IMR-90 (cell line): ENCODE measurements at regions not wholly inside any gene's neighbourhood (a gene's known extent, or its start where the extent isn't known, plus 50 kb on each side); places are given as distances from the start of the nearest gene placed in this dataset.

ENCODE experiments used
- ATAC-seq: fragments of 200-7000 bp; cut with Tn5 transposase; 2 replicates; pipeline ENCODE4 v1.9.1; 2020; ENCODE audit warnings: low read depth, mild to moderate bottlenecking, moderate library complexity
- BruUV-seq: library from RNA; stranded (reverse); fragments of 400-500 nt; replicated peaks from 2 replicates; lab custom pipeline; 2021; lab: Mats Ljungman, UMichigan
- CTCF ChIA-PET: fragments of 300-600 bp; formaldehyde crosslinking; extraction: SDS; loops from one replicate; lab custom pipeline; 2021; ENCODE audit warnings: antibody characterized with exemption; lab: Yijun Ruan, JAX
- POLR2A ChIA-PET: fragments of 300-600 bp; sonication (Branson Sonifier 250); formaldehyde crosslinking; loops from one replicate; lab custom pipeline; 2022; ENCODE audit warnings: antibody characterized with exemption; ENCODE audit not compliant: unreplicated experiment; lab: Charles Lee
- DNase-seq: peaks from one replicate; pipeline ENCODE4 v3.0.0; 2013
- H2AFZ ChIP-seq: replicated peaks from 2 replicates; pipeline ENCODE3; 2013; ENCODE audit warnings: low read length, mild to moderate bottlenecking; ENCODE audit not compliant: poor library complexity
- H2AK5ac ChIP-seq: 2 replicates; pipeline ENCODE4 v1.6.1; 2013; ENCODE audit warnings: low read depth, low read length, inconsistent platforms
- H2AK9ac ChIP-seq: replicated peaks from 2 replicates; pipeline ENCODE3; 2013; ENCODE audit warnings: mild to moderate bottlenecking, low read depth, low read length, moderate library complexity; ENCODE audit not compliant: poor library complexity
- H2BK120ac ChIP-seq: 2 replicates; pipeline ENCODE4 v1.6.1; 2013; ENCODE audit warnings: low read depth, low read length, inconsistent platforms
- H2BK15ac ChIP-seq: 3 replicates; pipeline ENCODE4 v1.6.1; 2013; ENCODE audit warnings: low read depth, low read length, inconsistent platforms
- H2BK20ac ChIP-seq: 2 replicates; pipeline ENCODE4 v1.6.1; 2013; ENCODE audit warnings: low read depth, mild to moderate bottlenecking, inconsistent platforms, low read length, moderate library complexity
- H2BK5ac ChIP-seq: 2 replicates; pipeline ENCODE4 v1.6.1; 2013; ENCODE audit warnings: mild to moderate bottlenecking, low read depth, low read length, inconsistent platforms; ENCODE audit not compliant: poor library complexity, severe bottlenecking
- H3K14ac ChIP-seq: replicated peaks from 2 replicates; pipeline ENCODE4 v1.6.1; 2013; ENCODE audit warnings: low read depth, low read length, inconsistent platforms
- H3K18ac ChIP-seq: 2 replicates; pipeline ENCODE4 v1.6.1; 2013; ENCODE audit warnings: low read depth, low read length, control low read depth
- H3K23ac ChIP-seq: 2 replicates; pipeline ENCODE4 v1.6.1; 2013; ENCODE audit warnings: low read depth, low read length, inconsistent platforms
- H3K27ac ChIP-seq: 2 replicates; pipeline ENCODE4 v1.5.1; 2013; ENCODE audit warnings: mild to moderate bottlenecking, control low read depth, low read length; ENCODE audit not compliant: insufficient read depth
- H3K27me3 ChIP-seq: 2 replicates; pipeline ENCODE4 v1.6.1; 2013; ENCODE audit warnings: low read length; ENCODE audit not compliant: control insufficient read depth, insufficient read depth
- H3K36me3 ChIP-seq: 2 replicates; pipeline ENCODE4 v1.6.1; 2013; ENCODE audit warnings: low read length, mixed read lengths; ENCODE audit not compliant: control insufficient read depth, insufficient read depth
- H3K4ac ChIP-seq: 2 replicates; pipeline ENCODE4 v1.6.1; 2013; ENCODE audit warnings: low read depth, low read length, inconsistent platforms
- H3K4me1 ChIP-seq: 2 replicates; pipeline ENCODE4 v1.6.1; 2013; ENCODE audit warnings: low read length, mixed read lengths; ENCODE audit not compliant: control insufficient read depth, insufficient read depth
- H3K4me2 ChIP-seq: 2 replicates; pipeline ENCODE4 v1.6.1; 2013; ENCODE audit warnings: low read depth, mild to moderate bottlenecking, control low read depth, low read length, moderate library complexity
- H3K4me3 ChIP-seq: 2 replicates; pipeline ENCODE4 v1.5.1; 2013; ENCODE audit warnings: low read depth, mild to moderate bottlenecking, control low read depth, low read length, moderate library complexity; ENCODE audit not compliant: insufficient read depth
- H3K56ac ChIP-seq: 2 replicates; pipeline ENCODE4 v1.6.1; 2013; ENCODE audit warnings: low read length, inconsistent platforms; ENCODE audit not compliant: insufficient read depth; ENCODE audit errors: extremely low read depth
- H3K79me1 ChIP-seq, 2 experiments: 2 replicates each; pipeline ENCODE4 v1.6.1; 2013; ENCODE audit warnings: low read length in 2 of 2, inconsistent platforms in 1 of 2, low read depth in 1 of 2
- H3K9ac ChIP-seq: 2 replicates; pipeline ENCODE4 v1.6.1; 2013; ENCODE audit warnings: low read depth, low read length, control low read depth
- H3K9me1 ChIP-seq: 2 replicates; pipeline ENCODE4 v1.6.1; 2013; ENCODE audit warnings: low read length, inconsistent platforms; ENCODE audit not compliant: insufficient read depth
- H3K9me3 ChIP-seq: 2 replicates; pipeline ENCODE4 v1.6.1; 2013; ENCODE audit warnings: low read length; ENCODE audit not compliant: control insufficient read depth, insufficient read depth
- H4K20me1 ChIP-seq: 2 replicates; pipeline ENCODE4 v1.6.1; 2013; ENCODE audit warnings: low read length, inconsistent platforms; ENCODE audit not compliant: insufficient read depth
- H4K5ac ChIP-seq: 2 replicates; pipeline ENCODE4 v1.6.1; 2013; ENCODE audit warnings: mild to moderate bottlenecking, low read depth, low read length, control low read depth
- H4K8ac ChIP-seq, 2 experiments: 2 replicates each; pipeline ENCODE4 v1.6.1; 2013; ENCODE audit warnings: low read depth in 2 of 2, low read length in 2 of 2, control low read depth in 1 of 2, inconsistent platforms in 1 of 2
- H4K91ac ChIP-seq: 2 replicates; pipeline ENCODE4 v1.6.1; 2013; ENCODE audit warnings: low read depth, low read length, inconsistent platforms; ENCODE audit not compliant: insufficient read depth
- BHLHE40 ChIP-seq: fragments of 150-350 bp; IDR thresholded peaks from 2 replicates; pipeline ENCODE4 v1.6.1; 2016; ENCODE audit warnings: mild to moderate bottlenecking, low read depth, low read length
- CHD1 ChIP-seq: IDR thresholded peaks from 2 replicates; pipeline ENCODE4 v1.6.1; 2012; ENCODE audit warnings: low read depth, low read length, improper control_type of control experiment
- FOS ChIP-seq: fragments of 150-350 bp; IDR thresholded peaks from 2 replicates; pipeline ENCODE4 v1.6.1; 2016; ENCODE audit warnings: low read depth, low read length
- RAD21 ChIP-seq: IDR thresholded peaks from 2 replicates; pipeline ENCODE4 v1.6.1; 2012; ENCODE audit warnings: low read length, improper control_type of control experiment
- RCOR1 ChIP-seq: IDR thresholded peaks from 2 replicates; pipeline ENCODE4 v1.6.1; 2012; ENCODE audit warnings: mild to moderate bottlenecking, low read length, improper control_type of control experiment; ENCODE audit not compliant: insufficient replicate concordance
- RFX5 ChIP-seq: IDR thresholded peaks from 2 replicates; pipeline ENCODE4 v1.8.0; 2012; ENCODE audit warnings: low read depth, mild to moderate bottlenecking, low read length, moderate library complexity
- SMC3 ChIP-seq: fragments of 150-350 bp; IDR thresholded peaks from 2 replicates; pipeline ENCODE4 v1.6.1; 2016; ENCODE audit warnings: low read depth, mild to moderate bottlenecking, antibody characterized with exemption, low read length, moderate library complexity
- WGBS, 2 experiments: methylation state at CpG; one replicate each; pipeline versions ENCODE4 v1.1.5 to v1.1.7; 2013; ENCODE audit warnings: missing lambda C conversion rate in 2 of 2; ENCODE audit not compliant: insufficient read length in 1 of 2; ENCODE audit errors: extremely low coverage in 2 of 2; 5-methylcytosine and 5-hydroxymethylcytosine counted together
- dilution Hi-C: fragments of 300-500 bp; cut with HindIII; formaldehyde crosslinking; loops from one replicate; pipeline ENCODE4 v1.14.3; 2018; ENCODE audit warnings: low sequenced_read_pairs; ENCODE audit not compliant: unreplicated experiment
- in situ Hi-C: fragments of 300-500 bp; cut with MboI; formaldehyde crosslinking; loops from 3 replicates; pipeline ENCODE4 v1.14.3; 2019; ENCODE audit warnings: low sequenced_read_pairs, inconsistent platforms, mixed read lengths
- intact Hi-C: fragments of 100-400 bp; cut with micrococcal nuclease; formaldehyde crosslinking; loops from 2 replicates; pipeline ENCODE4 v1.10.0; 2022
- TF ChIP-seq, protein P1 (sequence below): fragments of 150-350 bp; IDR thresholded peaks from 2 replicates; pipeline ENCODE4 v1.6.1; 2017; ENCODE audit warnings: mild to moderate bottlenecking, antibody characterized with exemption, low read length, low read depth
- TF ChIP-seq, protein P2 (sequence below): fragments of 150-350 bp; IDR thresholded peaks from 2 replicates; pipeline ENCODE4 v1.6.1; 2016; ENCODE audit warnings: low read depth, mild to moderate bottlenecking, low read length, moderate library complexity, borderline replicate concordance
- TF ChIP-seq, protein P3 (sequence below): conservative IDR thresholded peaks from 2 replicates; pipeline ENCODE4 v1.5.1; 2012; ENCODE audit warnings: mild to moderate bottlenecking, low read depth, low read length, improper control_type of control experiment

DNA sequence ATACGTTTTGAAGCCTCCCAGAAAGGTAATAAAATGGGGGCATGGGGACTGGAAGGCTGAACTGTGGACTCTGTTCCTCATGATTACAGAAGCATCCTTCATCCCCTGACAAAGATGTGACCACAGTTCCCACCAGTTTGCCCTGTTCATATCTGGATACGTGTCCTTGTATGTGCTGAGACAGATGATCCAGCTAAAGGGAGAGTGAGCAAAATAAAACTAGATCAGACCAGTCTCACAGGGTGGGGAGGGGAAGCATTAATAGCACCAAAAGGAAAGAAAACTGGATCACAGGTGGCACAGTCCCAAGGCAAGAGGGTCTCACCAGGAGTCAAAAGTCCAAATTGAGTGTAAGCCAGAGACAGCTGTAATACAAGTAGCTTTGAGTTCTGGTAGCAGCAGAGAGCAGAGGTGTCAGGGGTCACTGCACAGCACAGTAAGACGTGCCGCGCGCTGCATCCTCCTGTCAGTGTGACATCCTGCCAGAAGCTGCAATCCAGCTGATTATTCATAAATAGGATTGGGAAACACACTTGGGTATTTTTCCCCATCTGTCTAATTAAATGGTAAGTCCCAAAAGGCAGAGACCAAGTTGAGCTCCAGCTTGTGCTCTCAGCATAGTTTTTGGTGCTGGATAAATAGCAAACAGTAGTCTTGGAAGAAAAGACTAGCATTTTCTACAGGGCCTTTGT, 560.0 kb upstream of the CFAP20DC start:
- ATAC-seq (no peak), DNase-seq (no peak)
- H3K56ac ChIP-seq: no peak overlapping the region
- H3K79me1 ChIP-seq: no peaks in the 10 kb centered on the region
- in situ Hi-C loops: no loop called here
- H3K4ac ChIP-seq: no peak overlapping the region
- H3K18ac ChIP-seq: no peak overlapping the region
- H3K9me3 ChIP-seq: no peaks in the 10 kb centered on the region
- dilution Hi-C loops: no loop called here
- peak overlapping the region; percentile 47 for H2AFZ ChIP-seq
- H4K20me1 ChIP-seq: no peaks in the 10 kb centered on the region
- no peaks in the 10 kb centered on the region for H3K9me1 ChIP-seq
- no peak overlapping the region for H2BK120ac ChIP-seq
- H3K4me1 ChIP-seq: peaks cover 2% of the 10 kb centered on the region; the same call in 1 of the 2 replicates
- no peak overlapping the region for H3K4me2 ChIP-seq
- H2BK15ac ChIP-seq: no peak overlapping the region
- no peak overlapping the region for H3K23ac ChIP-seq
- H4K5ac ChIP-seq: no peak overlapping the region
- no peak overlapping the region for H4K8ac ChIP-seq
- no peak overlapping the region for H2AK9ac ChIP-seq
- H2BK5ac ChIP-seq: no peak overlapping the region
- no CpG with 5 or more reads among the region's 6 CpGs for WGBS, 2 experiments
- H3K27me3 ChIP-seq: 0 out of 2 replicates have a peak, but pooled peaks cover 2% of the 10 kb centered on the region
- TF ChIP-seq, protein P1, sequence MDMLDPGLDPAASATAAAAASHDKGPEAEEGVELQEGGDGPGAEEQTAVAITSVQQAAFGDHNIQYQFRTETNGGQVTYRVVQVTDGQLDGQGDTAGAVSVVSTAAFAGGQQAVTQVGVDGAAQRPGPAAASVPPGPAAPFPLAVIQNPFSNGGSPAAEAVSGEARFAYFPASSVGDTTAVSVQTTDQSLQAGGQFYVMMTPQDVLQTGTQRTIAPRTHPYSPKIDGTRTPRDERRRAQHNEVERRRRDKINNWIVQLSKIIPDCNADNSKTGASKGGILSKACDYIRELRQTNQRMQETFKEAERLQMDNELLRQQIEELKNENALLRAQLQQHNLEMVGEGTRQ: no peak
- no peak for TF ChIP-seq RAD21
- TF ChIP-seq FOS: no peak
- no peak for TF ChIP-seq RCOR1
- no peak for TF ChIP-seq RFX5
- TF ChIP-seq, protein P2, sequence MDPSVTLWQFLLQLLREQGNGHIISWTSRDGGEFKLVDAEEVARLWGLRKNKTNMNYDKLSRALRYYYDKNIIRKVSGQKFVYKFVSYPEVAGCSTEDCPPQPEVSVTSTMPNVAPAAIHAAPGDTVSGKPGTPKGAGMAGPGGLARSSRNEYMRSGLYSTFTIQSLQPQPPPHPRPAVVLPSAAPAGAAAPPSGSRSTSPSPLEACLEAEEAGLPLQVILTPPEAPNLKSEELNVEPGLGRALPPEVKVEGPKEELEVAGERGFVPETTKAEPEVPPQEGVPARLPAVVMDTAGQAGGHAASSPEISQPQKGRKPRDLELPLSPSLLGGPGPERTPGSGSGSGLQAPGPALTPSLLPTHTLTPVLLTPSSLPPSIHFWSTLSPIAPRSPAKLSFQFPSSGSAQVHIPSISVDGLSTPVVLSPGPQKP: no peak
- no peak for TF ChIP-seq SMC3
- no peak for TF ChIP-seq CHD1
- TF ChIP-seq, protein P3, sequence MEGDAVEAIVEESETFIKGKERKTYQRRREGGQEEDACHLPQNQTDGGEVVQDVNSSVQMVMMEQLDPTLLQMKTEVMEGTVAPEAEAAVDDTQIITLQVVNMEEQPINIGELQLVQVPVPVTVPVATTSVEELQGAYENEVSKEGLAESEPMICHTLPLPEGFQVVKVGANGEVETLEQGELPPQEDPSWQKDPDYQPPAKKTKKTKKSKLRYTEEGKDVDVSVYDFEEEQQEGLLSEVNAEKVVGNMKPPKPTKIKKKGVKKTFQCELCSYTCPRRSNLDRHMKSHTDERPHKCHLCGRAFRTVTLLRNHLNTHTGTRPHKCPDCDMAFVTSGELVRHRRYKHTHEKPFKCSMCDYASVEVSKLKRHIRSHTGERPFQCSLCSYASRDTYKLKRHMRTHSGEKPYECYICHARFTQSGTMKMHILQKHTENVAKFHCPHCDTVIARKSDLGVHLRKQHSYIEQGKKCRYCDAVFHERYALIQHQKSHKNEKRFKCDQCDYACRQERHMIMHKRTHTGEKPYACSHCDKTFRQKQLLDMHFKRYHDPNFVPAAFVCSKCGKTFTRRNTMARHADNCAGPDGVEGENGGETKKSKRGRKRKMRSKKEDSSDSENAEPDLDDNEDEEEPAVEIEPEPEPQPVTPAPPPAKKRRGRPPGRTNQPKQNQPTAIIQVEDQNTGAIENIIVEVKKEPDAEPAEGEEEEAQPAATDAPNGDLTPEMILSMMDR: no peak
- TF ChIP-seq BHLHE40: no peak
- H4K91ac ChIP-seq: no peak overlapping the region
- no peak overlapping the region for H3K9ac ChIP-seq
- BruUV-seq: no TSS peak
- no peak overlapping the region for H3K4me3 ChIP-seq
- ChIA-PET CTCF (interaction anchor here (0.9 to 1.2 kb wide), 2 partner anchors 200 to 248 kb away, joined by 3 read pairs; no protein-coding TSS in a partner anchor), POLR2A (interaction anchor here (0.5 to 1.0 kb wide), 2 partner anchors 12 to 191 kb away, joined by 3 read pairs; no protein-coding TSS in a partner anchor)
- H2BK20ac ChIP-seq: no peak overlapping the region
- H2AK5ac ChIP-seq: no peak overlapping the region
- no peak overlapping the region for H3K14ac ChIP-seq
- intact Hi-C loops: no loop called here
- H3K36me3 ChIP-seq: no peaks in the 10 kb centered on the region
- no peak overlapping the region for H3K27ac ChIP-seq
